ENCODE measurements at regions not wholly inside any gene's neighbourhood (a gene's known extent, or its start where the extent isn't known, plus 50 kb on each side); places are given as distances from the start of the nearest gene placed in this dataset.

DNA sequence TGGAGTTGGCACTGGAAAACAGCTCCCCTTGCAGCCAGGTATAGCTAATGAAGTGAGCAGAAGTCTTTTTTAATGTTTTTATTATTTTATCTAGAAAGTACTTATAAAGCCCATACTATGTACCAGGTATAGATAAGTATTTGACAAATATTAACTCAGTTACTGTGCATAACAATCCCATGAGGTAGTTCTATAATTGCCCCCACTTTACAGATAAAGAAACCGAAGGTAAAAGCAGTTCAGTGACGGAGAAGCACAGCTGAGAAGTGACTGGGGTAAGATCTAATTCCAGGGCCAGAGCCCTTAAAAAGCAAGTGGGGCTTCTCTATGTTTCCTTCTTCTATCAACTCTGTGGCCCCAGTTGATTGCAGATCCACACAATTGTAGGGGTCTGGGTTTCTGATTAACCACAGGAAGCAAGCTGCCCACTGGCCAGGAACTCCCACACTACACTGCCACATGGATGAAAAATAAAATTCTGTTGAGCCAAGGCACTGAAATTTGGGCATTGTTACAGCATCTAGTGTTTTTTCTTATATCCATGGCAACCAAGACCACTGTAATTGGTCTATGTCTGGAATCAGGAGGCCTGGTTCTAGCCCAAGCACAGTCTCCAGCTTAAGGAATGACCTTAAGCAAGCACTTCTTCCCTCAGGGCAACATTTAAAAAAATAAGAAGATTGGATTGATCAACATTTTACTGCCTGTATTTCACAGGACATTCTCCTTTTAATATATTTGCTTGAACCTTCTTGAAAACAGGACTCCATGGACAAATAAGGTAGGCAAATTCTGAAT lies 55.3 kb upstream of the TEAD1 start:
- 6 to 67% (median 25%) methylated on average over 2 of the region's 2 CpGs for WGBS, 3 donors
- DNase-seq = peak; percentile 39 to 74
- Histone ChIP-seq H3K9me3 (ENCODE audit: control insufficient read depth in 2 of 2, insufficient read depth in 1 of 2, low read depth in 1 of 2, low read length in 1 of 2) (no peaks in the 10 kb centered on the region), H3K27ac (ENCODE audit: low read depth in 1 of 3, low read length in 2 of 3) (peak overlapping the region in 1 of 3 donors; percentile 77), H3K4me1 (ENCODE audit: control insufficient read depth in 3 of 3, insufficient read depth in 2 of 3, low read depth in 1 of 3, low read length in 2 of 3) (peaks cover 0 to 6% (median 0%) of the 10 kb centered on the region in 3 donors), H3K27me3 (ENCODE audit: control insufficient read depth in 3 of 3, insufficient read depth in 3 of 3, low read length in 3 of 3) (no peaks in the 10 kb centered on the region), H3K36me3 (ENCODE audit: control insufficient read depth in 3 of 3, insufficient read depth in 2 of 3, low read depth in 1 of 3, low read length in 3 of 3) (no peaks in the 10 kb centered on the region), H3K4me3 (ENCODE audit: low read depth in 1 of 3, low read length in 3 of 3) (no peak overlapping the region)
- FAIRE-seq = no peak

DNA sequence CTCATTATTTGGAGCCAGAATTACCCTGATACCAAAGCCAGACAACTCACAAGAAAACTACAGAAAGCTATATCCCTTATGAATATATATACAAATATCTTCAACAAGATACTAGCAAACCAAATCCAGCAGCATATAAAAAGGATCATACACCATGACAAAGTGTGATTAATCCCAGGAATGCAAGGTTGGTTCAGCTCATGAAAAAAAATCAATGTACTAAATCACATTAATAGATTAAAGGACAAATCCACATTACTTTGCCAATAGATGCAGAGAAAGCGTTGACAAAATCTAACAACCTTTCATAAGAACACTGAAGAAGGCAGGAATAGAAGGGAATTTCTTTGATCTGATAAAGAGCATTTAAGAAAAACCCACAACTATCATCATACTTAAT lies 50.4 kb upstream of the TEAD1 start:
- Histone ChIP-seq H3K9me3 (ENCODE audit: control insufficient read depth in 2 of 2, insufficient read depth in 1 of 2, low read depth in 1 of 2, low read length in 1 of 2) (no peaks in the 10 kb centered on the region), H3K36me3 (ENCODE audit: control insufficient read depth in 3 of 3, insufficient read depth in 2 of 3, low read depth in 1 of 3, low read length in 3 of 3) (no peaks in the 10 kb centered on the region), H3K27ac (ENCODE audit: low read depth in 1 of 3, low read length in 2 of 3) (no peak overlapping the region), H3K27me3 (ENCODE audit: control insufficient read depth in 3 of 3, insufficient read depth in 3 of 3, low read length in 3 of 3) (no peaks in the 10 kb centered on the region), H3K4me1 (ENCODE audit: control insufficient read depth in 3 of 3, insufficient read depth in 2 of 3, low read depth in 1 of 3, low read length in 2 of 3) (peaks cover 0 to 5% (median 0%) of the 10 kb centered on the region in 3 donors), H3K4me3 (ENCODE audit: low read depth in 1 of 3, low read length in 3 of 3) (no peak overlapping the region)
- no peak for DNase-seq
- FAIRE-seq = no peak
- WGBS, 3 donors = 0 to 43% (median 0%) methylated on average over 1 of the region's 1 CpG
